Loucy (cell line): ENCODE measurements at regions not wholly inside any gene's neighbourhood (a gene's known extent, or its start where the extent isn't known, plus 50 kb on each side); places are given as distances from the start of the nearest gene placed in this dataset.

ENCODE experiments used
- H2AFZ ChIP-seq: fragments of 200-600 bp; sonication (generic); 2 replicates; pipeline ENCODE4 v1.6.0; 2016; ENCODE audit warnings: antibody characterized with exemption, mild to moderate bottlenecking, low read length, moderate library complexity
- H3F3A ChIP-seq: fragments of 200-600 bp; 2 replicates; pipeline ENCODE4 v1.6.0; 2016; ENCODE audit warnings: antibody characterized with exemption, low read depth, mild to moderate bottlenecking
- H3K27me3 ChIP-seq: fragments of 200-600 bp; sonication (generic); 2 replicates; pipeline ENCODE4 v1.6.1; 2014; ENCODE audit warnings: low read length, mild to moderate bottlenecking; ENCODE audit not compliant: insufficient read depth, poor library complexity, severe bottlenecking
- H3K36me3 ChIP-seq: fragments of 200-600 bp; sonication (generic); 2 replicates; pipeline ENCODE4 v1.6.1; 2016; ENCODE audit warnings: low read length; ENCODE audit not compliant: insufficient read depth
- H3K4me1 ChIP-seq: fragments of 200-600 bp; sonication (generic); 2 replicates; pipeline ENCODE4 v1.5.1; 2014; ENCODE audit warnings: low read length, mild to moderate bottlenecking; ENCODE audit not compliant: insufficient read depth, poor library complexity, severe bottlenecking
- H3K4me2 ChIP-seq: fragments of 200-600 bp; sonication (generic); 2 replicates; pipeline ENCODE4 v1.6.0; 2014; ENCODE audit warnings: antibody characterized with exemption, low read length, low read depth, mild to moderate bottlenecking; ENCODE audit not compliant: poor library complexity, severe bottlenecking
- H3K4me3 ChIP-seq: fragments of 200-600 bp; sonication (generic); 2 replicates; pipeline ENCODE4 v1.5.1; 2014; ENCODE audit warnings: low read length, mild to moderate bottlenecking, mixed read lengths; ENCODE audit not compliant: poor library complexity, severe bottlenecking
- H3K79me2 ChIP-seq: fragments of 200-600 bp; sonication (generic); 2 replicates; pipeline ENCODE4 v1.6.1; 2014; ENCODE audit warnings: low read length; ENCODE audit not compliant: insufficient read depth
- H3K9ac ChIP-seq: fragments of 200-600 bp; sonication (generic); 2 replicates; pipeline ENCODE4 v1.6.0; 2014; ENCODE audit warnings: mild to moderate bottlenecking, low read depth, low read length, moderate library complexity; ENCODE audit not compliant: poor library complexity, severe bottlenecking
- H3K9me2 ChIP-seq: fragments of 200-600 bp; sonication (generic); replicated peaks from 2 replicates; pipeline ENCODE4 v1.6.1; 2016; ENCODE audit warnings: low read depth, low read length, mixed read lengths
- H3K9me3 ChIP-seq: fragments of 200-600 bp; sonication (generic); 2 replicates; pipeline ENCODE4 v1.6.1; 2014; ENCODE audit warnings: mild to moderate bottlenecking, antibody characterized with exemption, low read length, low read depth; ENCODE audit not compliant: insufficient read depth
- H4K20me1 ChIP-seq: fragments of 200-600 bp; sonication (generic); 2 replicates; pipeline ENCODE4 v1.6.0; 2014; ENCODE audit warnings: antibody characterized with exemption, low read length, mild to moderate bottlenecking; ENCODE audit not compliant: insufficient read depth, poor library complexity, severe bottlenecking
- EZH2phosphoT487 ChIP-seq: fragments of 200-600 bp; IDR thresholded peaks from 2 replicates; pipeline ENCODE4 v1.6.1; 2018; ENCODE audit warnings: antibody characterized with exemption, mild to moderate bottlenecking, moderate library complexity, borderline replicate concordance
- TF ChIP-seq, protein P1 (sequence below): fragments of 200-600 bp; sonication (generic); conservative IDR thresholded peaks from 2 replicates; pipeline ENCODE4 v1.5.1; 2014; ENCODE audit warnings: mild to moderate bottlenecking, antibody characterized with exemption, low read length

DNA sequence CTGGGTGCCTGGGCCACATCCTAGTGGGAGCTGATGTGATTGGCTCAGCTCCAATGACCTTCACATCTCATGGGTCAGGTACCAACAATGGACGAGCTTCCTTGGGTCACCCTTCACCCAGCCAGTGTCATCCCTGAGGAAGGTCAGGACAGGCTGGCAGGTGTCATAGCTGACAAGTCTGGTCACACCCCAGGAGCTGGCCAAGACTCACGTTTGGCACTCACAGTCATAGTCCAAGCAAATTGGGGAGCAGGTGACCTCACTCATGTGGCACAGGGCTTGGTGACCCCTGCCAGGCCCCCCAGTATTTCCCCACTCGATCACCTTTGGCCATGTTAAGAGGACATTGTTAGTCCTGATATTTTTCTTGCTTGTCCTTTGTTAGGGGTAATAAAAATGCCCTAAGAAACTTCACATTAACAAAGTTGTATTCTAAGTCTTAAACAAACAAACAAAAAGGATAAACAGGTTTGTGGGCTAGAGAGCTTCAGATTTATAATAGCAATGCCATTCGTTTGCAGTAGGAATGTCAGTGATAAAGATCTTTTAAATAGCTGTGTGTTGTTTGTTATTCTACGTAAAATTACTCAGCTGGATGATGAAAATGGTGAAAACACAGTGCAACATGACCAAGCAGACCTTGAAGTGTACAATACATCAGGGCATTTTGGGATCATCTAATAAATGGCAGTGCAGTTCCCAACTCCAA, 79.5 kb upstream of the POMGNT2 start:
- no peak overlapping the region for H3K4me2 ChIP-seq
- no peaks in the 10 kb centered on the region for H3K27me3 ChIP-seq
- no peak overlapping the region for H2AFZ ChIP-seq
- peaks cover 20% of the 10 kb centered on the region for H3K4me1 ChIP-seq
- no peaks in the 10 kb centered on the region for H3K79me2 ChIP-seq
- H3K9ac ChIP-seq: no peak overlapping the region
- no peaks in the 10 kb centered on the region for H3K9me3 ChIP-seq
- H3K4me3 ChIP-seq: no peak overlapping the region
- TF ChIP-seq EZH2phosphoT487: no peak
- TF ChIP-seq, protein P1, sequence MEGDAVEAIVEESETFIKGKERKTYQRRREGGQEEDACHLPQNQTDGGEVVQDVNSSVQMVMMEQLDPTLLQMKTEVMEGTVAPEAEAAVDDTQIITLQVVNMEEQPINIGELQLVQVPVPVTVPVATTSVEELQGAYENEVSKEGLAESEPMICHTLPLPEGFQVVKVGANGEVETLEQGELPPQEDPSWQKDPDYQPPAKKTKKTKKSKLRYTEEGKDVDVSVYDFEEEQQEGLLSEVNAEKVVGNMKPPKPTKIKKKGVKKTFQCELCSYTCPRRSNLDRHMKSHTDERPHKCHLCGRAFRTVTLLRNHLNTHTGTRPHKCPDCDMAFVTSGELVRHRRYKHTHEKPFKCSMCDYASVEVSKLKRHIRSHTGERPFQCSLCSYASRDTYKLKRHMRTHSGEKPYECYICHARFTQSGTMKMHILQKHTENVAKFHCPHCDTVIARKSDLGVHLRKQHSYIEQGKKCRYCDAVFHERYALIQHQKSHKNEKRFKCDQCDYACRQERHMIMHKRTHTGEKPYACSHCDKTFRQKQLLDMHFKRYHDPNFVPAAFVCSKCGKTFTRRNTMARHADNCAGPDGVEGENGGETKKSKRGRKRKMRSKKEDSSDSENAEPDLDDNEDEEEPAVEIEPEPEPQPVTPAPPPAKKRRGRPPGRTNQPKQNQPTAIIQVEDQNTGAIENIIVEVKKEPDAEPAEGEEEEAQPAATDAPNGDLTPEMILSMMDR: no peak
- H3F3A ChIP-seq: peaks cover under 1% of the 10 kb centered on the region; the same call in 1 of the 2 replicates
- no peaks in the 10 kb centered on the region for H3K9me2 ChIP-seq
- H4K20me1 ChIP-seq: no peaks in the 10 kb centered on the region
- H3K36me3 ChIP-seq: no peaks in the 10 kb centered on the region

DNA sequence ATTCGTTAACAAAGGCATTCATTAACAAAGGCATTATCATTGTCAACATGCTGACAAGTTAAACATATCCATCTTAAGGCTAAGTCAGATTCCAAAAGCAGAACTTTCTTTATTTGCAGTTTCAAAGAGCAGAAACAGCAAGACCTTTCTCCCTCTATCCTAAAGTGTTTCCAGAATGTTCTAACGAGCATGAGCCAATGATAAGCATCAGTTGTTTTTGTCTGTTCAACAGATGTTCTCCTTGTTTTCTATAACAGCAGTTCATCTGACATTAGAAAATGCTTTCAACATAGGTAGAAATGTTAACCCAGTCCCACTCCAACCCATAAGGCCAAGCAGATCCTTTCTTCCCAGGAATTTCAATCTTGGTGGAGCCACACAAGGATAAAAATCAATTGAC, 77.6 kb upstream of the POMGNT2 start:
- H3K4me1 ChIP-seq: peaks cover 39% of the 10 kb centered on the region
- no peaks in the 10 kb centered on the region for H3K79me2 ChIP-seq
- no peak overlapping the region for H3K4me2 ChIP-seq

DNA sequence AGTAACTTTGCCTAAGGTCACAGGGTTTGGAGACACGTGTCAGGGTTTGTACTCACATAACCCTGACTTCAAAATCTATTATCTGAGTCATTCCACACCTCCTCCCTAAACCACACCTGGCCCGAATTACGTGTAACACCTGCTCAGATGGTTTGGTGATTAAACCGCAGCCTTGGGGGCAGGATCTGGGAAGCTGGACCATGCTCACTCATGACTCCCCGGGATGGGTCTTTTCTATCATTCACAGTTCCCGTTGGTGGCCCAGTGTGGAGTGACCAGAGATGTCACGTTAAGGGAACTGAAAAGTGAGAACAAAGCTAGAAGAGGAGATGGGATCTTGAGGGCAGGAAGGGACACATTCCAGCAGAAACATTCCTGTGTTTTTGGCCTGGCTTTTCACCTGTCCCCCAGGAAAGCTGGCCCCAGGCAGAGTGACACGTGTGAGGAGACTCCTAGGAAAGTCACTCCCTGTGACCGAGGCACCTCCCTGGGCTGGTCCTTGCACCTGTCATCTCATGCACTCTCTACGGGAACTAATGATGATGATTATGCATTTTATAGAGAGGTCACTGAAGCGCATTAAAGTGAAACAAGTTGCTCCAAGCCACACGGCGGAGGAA, 75.4 kb upstream of the POMGNT2 start:
- H3K9ac ChIP-seq: peak overlapping the region; percentile 71
- no peaks in the 10 kb centered on the region for H3K36me3 ChIP-seq
- H3K79me2 ChIP-seq: no peaks in the 10 kb centered on the region
- peak overlapping the region; percentile 75 for H2AFZ ChIP-seq
- no peaks in the 10 kb centered on the region for H3K9me2 ChIP-seq
- no peaks in the 10 kb centered on the region for H3K27me3 ChIP-seq
- H3K9me3 ChIP-seq: no peaks in the 10 kb centered on the region
- H3K4me3 ChIP-seq: peak overlapping the region; percentile 66
- peaks cover 3% of the 10 kb centered on the region for H3F3A ChIP-seq
- H3K4me1 ChIP-seq: peaks cover 45% of the 10 kb centered on the region
- no peaks in the 10 kb centered on the region for H4K20me1 ChIP-seq
- TF ChIP-seq EZH2phosphoT487: no peak
- TF ChIP-seq, protein P1: no peak
- H3K4me2 ChIP-seq: peak overlapping the region; percentile 96

More for the DNA sequence above, 77.6 kb upstream of the POMGNT2 start:
- Histone ChIP-seq H2AFZ (no peak overlapping the region), H3K4me3 (no peak overlapping the region), H3K9ac (no peak overlapping the region), H3K9me2 (no peaks in the 10 kb centered on the region), H3K36me3 (no peaks in the 10 kb centered on the region), H3F3A (peaks cover 3% of the 10 kb centered on the region), H4K20me1 (no peaks in the 10 kb centered on the region), H3K9me3 (no peaks in the 10 kb centered on the region), H3K27me3 (no peaks in the 10 kb centered on the region)
- TF ChIP-seq EZH2phosphoT487: no peak
- TF ChIP-seq, protein P1: no peak
